Activated gamma-delta T cell treated with anti-CD3 and anti-CD28 coated beads, Interleukin-2, amount 50 U/mL, for 16 hours (primary cell): ENCODE measurements at regions not wholly inside any gene's neighbourhood (a gene's known extent, or its start where the extent isn't known, plus 50 kb on each side); places are given as distances from the start of the nearest gene placed in this dataset.

ENCODE experiments used
- DNase-seq: peaks from one replicate; pipeline ENCODE4 v3.0.0-alpha.2; 2020; ENCODE audit warnings: low read depth

DNA sequence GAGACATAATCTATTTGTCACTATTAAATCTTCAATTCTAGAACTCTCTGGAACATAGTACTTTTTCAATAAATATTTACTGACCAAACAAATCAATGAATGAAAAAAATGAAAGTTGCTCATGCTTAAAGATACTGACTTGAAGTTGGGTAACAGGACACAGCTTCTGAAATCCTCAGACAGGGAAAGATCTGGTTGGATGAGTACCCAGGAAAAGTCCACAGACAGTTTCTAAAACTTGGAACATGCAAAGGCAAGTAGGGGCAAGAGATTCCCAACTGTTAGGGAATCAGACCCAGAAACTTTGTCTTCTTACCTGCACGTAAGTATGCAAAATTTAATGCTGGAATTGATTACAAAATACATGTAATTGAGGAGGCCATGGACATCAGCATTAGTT, 366.2 kb downstream of the ACTL7B start:
- DNase-seq: no peak

DNA sequence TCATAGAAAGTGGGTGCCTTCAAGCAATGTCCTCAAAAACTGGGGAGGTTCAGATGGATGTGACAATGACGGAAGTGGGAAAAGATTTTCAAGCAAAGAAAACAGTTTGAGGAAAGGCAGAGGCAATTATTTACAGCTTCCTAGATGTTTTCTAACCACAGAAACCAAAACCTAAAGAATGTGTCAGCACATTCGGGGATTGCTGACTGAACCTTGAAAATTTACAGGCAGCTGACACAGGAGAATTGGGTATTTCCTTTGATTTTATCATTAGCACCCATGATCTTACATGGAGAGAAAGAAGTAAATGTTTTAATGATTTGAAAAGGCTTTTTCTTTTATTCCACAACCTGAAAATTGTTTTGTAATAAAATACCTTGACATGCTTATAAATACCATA, 369.0 kb downstream of the ACTL7B start:
- no peak for DNase-seq

DNA sequence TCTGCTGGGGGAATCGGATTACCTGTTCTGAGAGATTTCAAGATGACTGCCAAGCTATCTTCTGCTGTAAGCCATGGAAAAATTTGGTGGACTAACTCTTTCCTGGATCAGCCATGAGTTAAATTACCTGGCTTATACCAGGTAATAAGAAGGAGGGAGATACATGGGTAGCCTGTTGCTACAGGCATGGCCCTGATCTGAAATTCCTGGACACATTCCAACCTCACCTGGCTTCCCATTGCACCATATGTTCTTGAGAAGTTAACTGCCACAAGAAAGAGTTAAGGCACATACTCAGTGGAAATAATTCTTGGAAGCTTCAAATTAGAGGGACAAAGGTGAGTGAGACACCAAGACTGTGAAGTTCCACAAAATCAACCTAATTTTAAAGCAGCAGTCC, 371.3 kb downstream of the ACTL7B start:
- DNase-seq: no peak

DNA sequence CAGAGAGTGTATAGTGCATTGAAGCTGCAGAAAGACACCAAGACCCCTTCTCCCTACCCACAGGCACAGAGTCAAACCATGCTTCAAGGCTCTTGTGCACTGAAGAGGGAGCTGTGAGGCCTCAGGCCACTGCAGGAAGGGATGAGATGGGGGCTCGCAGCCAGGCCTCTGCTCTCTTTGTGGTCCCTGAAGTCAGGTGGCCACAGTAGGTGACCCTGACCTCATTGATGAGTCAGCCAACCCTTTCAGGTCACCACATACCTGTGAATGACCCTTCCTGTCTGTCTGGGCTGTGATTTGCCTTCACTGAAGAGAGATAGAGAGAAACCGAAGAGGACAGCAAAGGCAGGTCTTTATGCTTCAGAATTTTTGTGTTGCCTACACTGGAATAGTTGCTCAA, 372.1 kb downstream of the ACTL7B start:
- no peak for DNase-seq

DNA sequence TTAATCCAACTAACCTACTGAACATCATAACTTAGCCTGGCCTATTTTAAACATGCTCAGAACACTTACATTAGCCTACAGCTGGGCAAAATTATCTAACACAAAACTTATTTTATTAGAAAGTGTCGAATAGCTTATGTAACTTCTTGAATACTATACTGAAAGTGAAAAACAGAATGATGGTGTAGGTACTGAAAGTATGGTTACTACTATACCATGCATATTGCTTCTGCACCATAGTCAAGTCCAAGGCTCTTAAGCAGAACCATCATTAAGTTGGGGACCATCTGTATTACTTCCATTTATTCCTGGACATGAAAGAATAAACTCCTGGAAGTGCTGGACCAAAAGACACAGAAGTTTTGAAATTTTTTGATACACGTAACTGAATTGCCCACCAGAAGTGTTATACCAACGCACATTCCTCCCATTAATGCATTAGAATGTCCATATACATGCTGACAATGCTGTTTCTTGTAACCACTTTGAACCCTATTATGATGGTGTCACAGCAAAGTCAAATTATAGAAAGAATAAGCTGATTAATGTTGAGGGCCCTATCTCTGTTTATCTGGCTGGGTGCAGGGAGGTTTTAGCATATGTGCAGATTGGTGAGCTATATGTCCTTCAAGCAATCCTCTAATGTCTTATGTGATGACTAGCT, 375.7 kb downstream of the ACTL7B start:
- DNase-seq: no peak

DNA sequence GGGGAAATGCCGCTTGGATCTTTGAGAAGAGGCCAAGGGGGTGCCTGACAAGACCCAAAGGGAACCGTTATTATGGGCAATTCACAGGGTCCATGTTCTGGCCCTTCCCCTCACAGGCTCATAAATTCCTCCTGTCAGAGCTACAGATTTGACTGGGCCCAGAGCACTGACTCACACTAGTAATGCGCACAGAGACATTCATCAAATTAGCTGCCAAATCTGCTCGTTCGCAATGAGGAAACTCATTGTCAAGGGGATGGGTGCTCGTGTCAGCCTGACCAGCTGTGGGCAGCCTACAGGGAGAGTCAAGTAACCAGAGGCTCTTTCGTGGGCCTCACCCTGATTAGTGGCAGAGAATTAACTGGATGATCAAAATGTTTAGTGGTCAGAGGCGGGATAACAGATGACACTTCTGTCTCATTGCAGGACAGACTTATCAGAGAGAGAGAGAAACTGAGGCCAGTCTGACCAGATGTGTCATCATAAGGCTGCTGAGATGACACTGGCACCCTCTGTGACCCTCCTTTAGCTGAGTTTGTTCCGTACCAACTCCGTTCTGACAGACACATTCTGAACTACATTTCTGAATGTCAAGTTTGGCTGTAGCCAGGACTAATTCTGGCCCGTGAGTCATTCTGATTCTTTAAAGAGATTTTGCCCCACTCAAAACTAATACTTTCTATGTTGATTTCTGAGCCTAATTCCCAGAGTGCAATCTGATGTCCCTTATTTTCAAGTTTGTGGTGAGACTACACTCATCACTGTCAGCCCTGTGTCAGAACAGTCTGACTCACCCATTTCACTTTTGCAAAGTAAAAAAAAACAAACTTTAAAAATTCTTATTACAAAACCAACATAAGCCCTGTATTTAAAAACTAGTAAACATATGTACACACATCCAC, 377.1 kb downstream of the ACTL7B start:
- no peak for DNase-seq

DNA sequence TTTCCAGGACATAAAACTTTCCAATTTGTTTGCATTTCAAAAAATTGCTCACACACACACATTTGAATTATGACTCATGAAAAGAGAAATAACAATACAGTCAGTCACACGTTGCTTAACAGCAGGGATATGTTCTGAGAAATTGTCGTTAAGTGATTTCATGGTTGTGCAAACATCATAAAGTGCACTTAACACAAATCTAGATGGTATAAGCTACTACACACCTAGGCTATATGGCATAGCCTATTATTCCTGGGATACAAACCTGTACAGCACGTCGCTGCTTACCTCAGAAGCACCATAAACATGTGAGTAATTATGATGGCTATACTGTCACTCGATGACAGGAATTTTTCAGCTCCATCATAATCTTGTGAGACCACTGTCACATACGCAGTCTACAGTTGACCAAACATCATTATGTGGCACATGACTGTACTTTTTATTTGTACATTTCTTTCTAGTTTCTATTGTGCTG, 378.2 kb downstream of the ACTL7B start:
- no peak for DNase-seq

DNA sequence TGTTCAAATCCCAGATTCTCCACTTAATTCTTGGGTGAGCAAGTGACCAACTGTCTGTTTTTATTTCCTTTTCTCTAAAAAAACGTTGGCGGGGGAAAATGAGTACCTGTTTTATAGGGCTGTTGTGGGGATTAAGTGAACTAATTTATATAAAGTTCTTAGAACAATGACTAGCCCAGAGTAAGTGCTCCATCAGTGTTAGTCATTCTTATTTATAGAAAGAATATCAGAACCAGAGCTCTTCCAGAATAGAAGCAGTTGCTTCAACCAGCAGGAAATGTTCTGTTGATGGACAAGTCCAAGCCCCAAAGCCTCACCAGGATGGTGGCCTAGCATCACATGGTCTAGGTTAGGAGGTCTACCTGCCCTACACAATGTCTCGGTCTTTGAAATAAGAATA, 379.2 kb downstream of the ACTL7B start:
- DNase-seq: no peak

DNA sequence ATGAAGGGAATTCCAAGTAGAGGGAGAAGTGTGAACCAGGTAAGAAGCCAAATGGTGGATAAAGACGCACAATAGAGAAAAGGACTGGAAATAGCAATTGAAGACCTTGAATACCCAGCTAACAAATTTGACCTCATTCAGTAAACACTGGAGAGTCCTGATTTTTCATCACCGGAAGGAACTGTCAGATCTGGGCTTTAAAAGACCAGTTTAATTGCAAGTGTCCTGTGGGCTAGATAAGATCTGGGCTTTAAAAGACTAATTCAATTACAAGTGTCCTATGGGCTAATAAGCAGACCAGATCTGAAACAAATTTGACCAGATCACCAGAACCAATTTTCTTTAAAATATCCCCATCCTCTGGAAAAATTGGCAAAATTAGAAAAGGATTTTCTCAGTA, 380.0 kb downstream of the ACTL7B start:
- no peak for DNase-seq

DNA sequence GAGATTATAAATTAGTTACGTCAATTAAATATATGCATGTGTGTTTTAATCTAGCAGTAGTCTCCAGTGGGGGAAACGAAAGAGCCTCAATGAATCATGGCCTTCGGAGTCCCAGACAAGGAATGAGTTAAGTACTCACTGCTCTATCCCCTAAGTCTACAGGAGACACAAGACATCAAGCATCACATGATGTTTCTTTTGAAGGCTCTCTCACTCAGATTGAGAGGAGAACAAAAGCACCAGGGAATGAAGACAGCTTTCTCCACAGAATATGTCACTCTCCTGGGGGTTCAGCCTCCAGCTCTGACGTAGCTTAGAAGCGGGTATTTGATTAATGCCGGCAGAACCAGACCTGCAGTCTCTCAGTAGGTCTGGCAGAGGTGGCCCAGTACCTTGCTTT, 381.4 kb downstream of the ACTL7B start:
- no peak for DNase-seq

DNA sequence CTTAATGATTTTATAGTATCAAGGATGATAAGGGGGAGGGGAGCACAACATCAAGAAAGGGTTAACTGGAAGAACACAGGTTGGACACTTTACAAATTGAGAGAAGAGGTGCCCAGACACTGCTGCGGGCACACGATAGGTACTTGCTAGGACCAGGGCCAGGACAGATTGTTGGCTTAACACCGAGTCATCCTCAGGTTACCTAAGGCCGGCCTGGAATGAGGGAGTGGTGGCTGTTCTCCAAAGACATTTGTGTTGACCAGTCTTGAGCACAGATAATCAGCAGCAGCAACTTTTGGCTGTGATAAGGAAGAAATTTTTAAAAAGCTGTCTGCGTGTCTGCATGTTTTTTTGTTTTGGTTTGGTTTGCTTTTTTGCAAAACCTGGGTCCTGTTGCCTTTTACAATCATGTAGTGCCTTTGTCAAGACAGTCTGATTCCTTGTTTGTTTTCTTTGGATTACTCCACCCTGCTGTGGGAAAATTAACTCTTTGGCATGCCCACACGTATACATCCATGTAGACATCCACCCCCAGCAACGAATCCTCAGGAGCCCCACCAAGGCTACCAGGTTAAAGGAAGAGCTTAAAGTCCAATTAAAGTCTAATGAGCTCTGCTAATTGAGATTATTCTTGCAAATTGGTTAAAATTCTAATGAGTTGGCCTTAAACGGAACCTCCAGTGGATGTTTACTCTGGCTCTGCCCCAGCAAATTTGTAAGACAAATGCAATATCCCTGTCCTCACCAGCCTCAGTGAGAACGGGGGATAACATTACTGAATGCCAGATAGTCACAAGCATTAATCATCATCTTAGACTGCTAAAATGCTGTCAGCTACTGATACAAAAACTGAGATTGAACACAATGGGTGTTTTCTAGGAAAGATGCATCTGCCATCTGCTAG, 382.3 kb downstream of the ACTL7B start:
- DNase-seq: no peak

DNA sequence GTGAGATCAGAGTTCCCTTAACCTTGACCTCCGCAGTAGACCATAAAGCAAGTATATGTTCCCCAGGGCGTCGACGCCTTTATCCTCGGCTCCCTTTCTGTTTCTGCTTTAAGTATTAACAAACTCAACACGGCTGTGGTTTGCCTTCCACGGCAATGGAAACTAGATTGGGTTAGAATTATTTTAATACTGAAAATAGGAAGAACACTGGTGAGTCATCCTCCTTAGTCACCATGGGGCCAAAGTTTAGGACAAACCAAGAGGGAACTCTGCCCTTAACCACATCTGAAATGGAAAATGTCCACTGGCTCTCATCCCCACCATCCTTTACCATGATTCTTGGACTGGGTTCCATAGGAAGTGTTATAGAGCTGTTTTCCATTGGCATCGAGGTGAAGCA, 386.1 kb downstream of the ACTL7B start:
- DNase-seq: no peak

DNA sequence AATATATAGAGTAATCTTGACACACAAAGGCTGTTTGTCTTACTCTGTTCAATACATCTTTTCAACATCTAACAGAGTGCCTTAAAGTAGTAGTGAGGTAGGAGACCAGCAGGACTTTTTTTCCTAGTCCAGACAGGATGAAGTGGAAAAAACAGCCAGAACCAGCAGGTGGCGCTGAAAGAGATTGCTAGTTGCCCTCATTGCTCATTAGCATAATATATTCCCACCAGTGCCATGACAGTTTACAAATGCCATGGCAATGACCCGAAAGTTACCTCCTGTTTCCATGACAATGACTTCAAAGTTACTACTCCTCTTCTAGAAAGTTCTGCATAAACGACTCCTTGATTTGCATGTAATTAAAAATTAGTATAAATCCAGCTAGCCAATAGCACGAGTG, 387.4 kb downstream of the ACTL7B start:
- DNase-seq: no peak

DNA sequence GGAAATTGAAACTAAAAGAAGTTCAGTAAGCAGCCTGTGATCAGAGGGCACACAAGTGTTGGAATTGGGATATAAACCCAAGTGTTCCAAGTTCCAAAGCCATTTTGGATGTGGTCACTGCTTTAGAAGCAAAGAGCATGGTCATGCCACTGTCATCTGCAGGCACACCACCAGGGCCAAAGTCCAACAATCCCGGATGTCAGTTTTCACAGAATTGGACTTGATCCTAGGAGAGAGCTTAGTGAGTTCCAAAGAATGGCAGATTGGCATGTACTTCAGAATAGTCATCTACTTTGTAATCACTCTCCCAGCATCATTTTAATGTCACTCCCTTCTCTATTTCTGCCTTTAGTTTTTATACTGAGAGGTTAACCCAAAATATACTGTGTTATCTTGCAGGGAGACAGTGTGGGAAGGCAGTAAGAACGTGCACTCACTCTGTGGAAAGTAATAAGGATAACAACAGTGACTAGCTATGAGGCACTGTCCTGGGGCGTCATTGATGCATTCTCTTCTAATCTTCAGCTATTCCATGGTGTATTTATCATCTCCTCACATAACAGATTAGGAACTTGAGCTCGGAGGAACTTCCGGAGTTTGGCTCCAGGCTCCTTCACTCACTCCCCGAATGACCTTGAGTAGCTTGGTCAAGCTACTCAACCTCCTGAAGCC, 388.0 kb downstream of the ACTL7B start:
- no peak for DNase-seq

DNA sequence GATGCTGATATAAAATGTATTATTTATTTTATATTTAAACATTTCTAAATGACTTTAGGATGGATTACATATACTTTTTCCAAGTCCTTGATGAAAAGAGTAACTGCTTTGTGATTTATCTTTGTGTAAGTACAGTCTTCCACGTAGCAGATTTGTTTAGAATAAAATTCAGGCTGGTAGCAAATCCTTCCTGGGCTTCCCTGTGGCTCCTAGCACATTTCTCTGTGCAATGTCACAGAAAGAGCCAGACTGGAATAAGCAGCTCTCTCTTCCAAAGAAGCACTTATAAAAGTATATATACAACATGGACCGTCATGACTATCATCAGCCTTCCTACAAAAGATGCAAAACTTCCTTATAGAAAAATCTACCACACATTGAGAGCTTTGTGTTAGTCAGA, 388.6 kb downstream of the ACTL7B start:
- DNase-seq: no peak

DNA sequence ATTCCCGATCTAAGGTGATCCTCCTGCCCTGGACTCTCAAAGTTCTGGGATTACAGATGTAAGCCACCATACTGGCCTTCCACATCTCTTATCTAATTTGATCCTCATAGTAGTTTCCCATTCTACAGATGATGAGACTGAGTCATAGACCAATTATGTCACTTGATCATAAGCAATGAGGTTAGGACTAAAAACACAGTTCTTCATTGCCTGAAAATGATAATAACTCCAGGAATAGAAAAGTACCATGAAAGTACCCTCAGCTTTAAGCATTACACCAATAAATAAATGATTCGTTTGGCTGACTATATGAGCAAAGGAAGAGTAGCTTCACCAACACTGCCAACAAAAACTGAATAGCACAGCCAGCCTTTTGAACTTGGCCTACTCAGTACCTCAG, 389.5 kb downstream of the ACTL7B start:
- DNase-seq: no peak

DNA sequence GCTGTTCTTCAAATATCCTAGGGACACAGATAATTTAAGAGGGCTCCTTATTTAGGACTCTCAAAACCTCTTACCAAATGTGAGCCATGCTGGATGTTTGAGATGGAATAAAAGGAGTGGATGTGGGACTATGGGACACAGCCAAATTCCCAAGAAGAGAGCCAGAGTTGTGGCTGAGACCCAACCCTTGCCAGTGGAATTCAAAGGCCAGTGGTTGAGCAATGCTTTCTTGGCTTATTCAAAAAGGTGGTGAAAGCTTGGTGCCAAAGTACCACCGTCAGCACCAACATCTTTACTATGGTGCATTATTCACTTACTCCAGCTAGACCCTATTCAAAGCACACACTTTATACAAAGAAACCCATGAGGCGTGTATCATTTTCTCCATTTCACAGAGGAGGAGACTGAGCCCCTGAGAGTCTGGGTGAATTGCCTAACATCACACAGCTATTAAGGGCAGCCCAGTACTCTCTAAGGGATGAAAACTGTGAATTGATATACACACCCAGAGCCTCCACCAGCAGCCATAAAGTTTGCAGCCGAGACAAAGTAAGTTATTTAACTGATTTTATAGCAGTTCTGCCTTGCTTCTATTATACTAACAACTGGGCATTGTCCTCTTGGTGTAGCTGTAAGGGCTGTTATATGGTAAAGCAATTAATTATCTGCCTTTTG, 391.7 kb downstream of the ACTL7B start:
- no peak for DNase-seq

DNA sequence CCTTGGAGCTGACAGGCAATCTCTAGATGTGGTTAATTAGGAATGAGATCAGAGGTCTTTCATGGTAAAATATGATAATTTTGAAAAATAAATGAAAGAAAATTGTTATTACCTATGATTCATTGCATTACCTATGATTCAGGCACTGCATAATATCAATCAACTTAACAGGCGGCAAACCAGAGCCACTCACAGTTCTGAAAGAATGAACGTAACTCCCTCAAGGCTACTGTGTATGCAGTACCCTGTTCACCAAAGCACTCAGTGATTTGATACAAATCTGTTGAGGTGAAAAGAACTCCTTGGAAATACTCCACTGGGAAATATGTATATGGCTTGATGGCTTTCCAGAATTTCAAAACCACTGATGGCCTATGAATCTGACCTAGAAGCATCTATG, 398.9 kb downstream of the ACTL7B start:
- no peak for DNase-seq

DNA sequence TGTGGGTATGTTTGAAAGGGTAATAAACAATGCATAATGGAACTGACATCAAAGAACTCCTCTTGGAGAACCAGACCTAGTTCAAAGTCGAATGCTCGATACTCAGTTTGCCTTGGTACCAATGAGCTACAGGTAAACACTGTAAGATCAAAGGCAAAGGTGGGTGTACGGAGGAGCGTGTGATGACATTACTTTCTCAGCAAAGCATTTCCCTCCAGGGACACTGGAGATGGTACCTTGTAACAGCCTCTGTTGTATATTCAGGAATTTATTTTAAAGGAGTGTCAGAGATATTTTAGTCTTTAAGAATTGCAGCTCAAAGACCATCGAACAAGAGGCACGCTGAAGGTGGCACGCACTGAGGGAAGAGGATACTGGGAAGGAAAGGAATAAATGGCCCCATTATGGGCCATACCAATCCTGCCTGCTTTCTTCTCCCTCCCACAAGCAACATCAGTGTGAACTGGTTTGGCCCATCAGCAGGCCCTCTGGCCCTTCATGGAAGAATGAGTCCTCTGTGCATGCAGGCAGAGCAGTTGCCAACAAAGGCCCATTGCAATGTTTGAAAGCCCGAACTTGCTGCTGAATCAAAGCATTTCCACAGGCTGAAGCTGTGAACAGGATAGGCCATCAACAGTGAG, 410.2 kb downstream of the ACTL7B start:
- DNase-seq: no peak

DNA sequence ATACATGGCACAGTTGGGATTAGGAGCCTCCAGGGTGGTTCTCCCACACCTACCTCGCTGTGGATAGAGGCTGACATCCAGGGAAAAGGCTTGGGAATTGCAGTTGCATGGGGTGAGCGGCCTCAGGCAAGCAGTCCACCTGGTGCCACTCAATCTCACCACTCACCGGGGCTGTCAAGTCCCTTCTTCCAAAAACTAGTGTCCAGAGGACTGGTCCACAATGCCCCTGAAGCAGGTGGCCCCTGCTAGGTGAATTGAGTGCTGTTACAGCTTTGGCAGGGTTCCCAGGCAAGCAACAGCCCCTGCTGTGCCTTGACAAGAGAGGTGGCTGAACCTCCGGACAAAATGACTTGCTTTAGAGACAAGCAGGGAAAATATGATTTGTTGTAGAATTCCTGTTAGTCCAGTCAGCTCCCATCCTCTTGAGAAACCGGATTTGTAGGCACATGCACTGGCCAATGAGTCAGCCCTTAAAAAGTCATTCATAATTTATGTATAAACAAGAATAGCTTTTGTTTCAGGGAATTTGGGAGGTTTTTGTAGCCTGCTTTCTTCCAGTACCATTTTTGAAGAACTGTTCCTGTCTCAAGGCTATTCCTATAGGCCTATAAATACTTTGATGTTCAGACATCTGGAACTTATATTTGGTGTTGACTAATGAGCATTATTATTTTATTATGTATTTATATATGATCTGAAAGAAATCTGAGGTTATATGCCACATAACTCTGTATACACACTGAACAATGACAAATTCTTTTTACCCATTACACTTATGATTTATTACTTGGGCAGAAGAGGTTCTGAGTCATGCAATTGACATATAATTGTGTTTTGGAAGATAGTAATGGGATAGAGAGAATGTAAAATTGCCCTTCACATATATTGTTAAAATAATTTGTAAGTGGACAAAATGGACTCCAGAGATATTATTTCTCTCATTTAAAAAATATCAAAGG, 411.1 kb downstream of the ACTL7B start:
- no peak for DNase-seq
